ENCODE measurements at regions not wholly inside any gene's neighbourhood (a gene's known extent, or its start where the extent isn't known, plus 50 kb on each side); places are given as distances from the start of the nearest gene placed in this dataset.

- dilution Hi-C loops (cut with MboI; ENCODE audit: extremely low pct_ligation_motif_present, low sequenced_read_pairs) = no loop called here
- Histone ChIP-seq H3K36me3 (ENCODE audit: control insufficient read depth in 2 of 2, extremely low read depth in 1 of 2, insufficient read depth in 2 of 2, low read length in 2 of 2) (no peaks in the 10 kb centered on the region), H3K4me1 (ENCODE audit: control insufficient read depth, extremely low read depth, insufficient read depth, low read length) (no peaks in the 10 kb centered on the region), H3K9me1 (ENCODE audit: control insufficient read depth, extremely low read depth, insufficient read depth, low read length) (no peaks in the 10 kb centered on the region), H2AFZ (ENCODE audit: control insufficient read depth, low read length) (no peak overlapping the region), H3K27ac (ENCODE audit: control insufficient read depth, insufficient read depth, low read length) (no peak overlapping the region), H3K27me3 (ENCODE audit: control insufficient read depth, extremely low read depth, insufficient read depth, low read length) (no peaks in the 10 kb centered on the region), H3K9me3 (ENCODE audit: control insufficient read depth, low read depth, low read length) (peaks cover 6% of the 10 kb centered on the region), H3K9ac (ENCODE audit: control insufficient read depth, extremely low read depth, insufficient read depth, low read length) (no peak overlapping the region), H3K4me3 (ENCODE audit: control insufficient read depth in 2 of 3, extremely low read depth in 1 of 3, insufficient read depth in 2 of 3, low read depth in 1 of 3, low read length in 3 of 3) (no peak overlapping the region), H3K4me2 (ENCODE audit: control insufficient read depth, extremely low read depth, insufficient read depth, low read depth, low read length) (no peak overlapping the region), H3K79me2 (ENCODE audit: control insufficient read depth, insufficient read depth, low read length) (no peaks in the 10 kb centered on the region), H4K20me1 (ENCODE audit: control insufficient read depth, extremely low read depth, insufficient read depth, low read length) (no peaks in the 10 kb centered on the region)
- no peak for DNase-seq (ENCODE audit: low read depth, low spot score)
- TF ChIP-seq, protein P1, sequence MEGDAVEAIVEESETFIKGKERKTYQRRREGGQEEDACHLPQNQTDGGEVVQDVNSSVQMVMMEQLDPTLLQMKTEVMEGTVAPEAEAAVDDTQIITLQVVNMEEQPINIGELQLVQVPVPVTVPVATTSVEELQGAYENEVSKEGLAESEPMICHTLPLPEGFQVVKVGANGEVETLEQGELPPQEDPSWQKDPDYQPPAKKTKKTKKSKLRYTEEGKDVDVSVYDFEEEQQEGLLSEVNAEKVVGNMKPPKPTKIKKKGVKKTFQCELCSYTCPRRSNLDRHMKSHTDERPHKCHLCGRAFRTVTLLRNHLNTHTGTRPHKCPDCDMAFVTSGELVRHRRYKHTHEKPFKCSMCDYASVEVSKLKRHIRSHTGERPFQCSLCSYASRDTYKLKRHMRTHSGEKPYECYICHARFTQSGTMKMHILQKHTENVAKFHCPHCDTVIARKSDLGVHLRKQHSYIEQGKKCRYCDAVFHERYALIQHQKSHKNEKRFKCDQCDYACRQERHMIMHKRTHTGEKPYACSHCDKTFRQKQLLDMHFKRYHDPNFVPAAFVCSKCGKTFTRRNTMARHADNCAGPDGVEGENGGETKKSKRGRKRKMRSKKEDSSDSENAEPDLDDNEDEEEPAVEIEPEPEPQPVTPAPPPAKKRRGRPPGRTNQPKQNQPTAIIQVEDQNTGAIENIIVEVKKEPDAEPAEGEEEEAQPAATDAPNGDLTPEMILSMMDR (optimal IDR thresholded peaks at IDR 0.05 in 1 of 3, IDR thresholded peaks at IDR 0.05 in 1 of 3, conservative IDR thresholded peaks at IDR 0.05 in 1 of 3; ENCODE audit: extremely low read depth in 1 of 3, insufficient read depth in 2 of 3, low read length in 3 of 3) = no peak
- no peak for TF ChIP-seq EZH2 (IDR thresholded peaks at IDR 0.05; ENCODE audit: low read length)
- FAIRE-seq = no peak
Measured at GRCh38 chr21:23812485-23812884, 1794.8 kb downstream of the MRPL39 start.

DNA sequence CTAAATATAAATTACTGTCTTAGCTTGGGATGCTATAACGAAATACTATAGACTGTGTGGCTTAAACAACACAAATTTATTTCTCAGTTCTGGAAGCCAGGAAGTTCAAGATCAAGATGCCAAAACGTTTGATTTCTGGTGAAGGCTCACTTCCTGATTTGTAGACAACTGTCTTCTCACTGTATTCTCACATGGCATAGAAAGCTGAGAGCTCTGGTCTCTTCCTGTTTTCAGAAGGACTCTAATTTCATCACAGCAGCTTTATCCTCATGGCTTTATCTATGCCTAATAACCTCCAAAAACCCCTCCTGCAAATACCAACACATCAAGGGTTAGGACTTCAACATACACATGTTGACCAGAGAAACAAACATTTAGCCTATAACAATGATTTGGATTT lies 1795.5 kb downstream of the MRPL39 start:
- Histone ChIP-seq H2AFZ (ENCODE audit: control insufficient read depth, low read length) (no peak overlapping the region), H4K20me1 (ENCODE audit: control insufficient read depth, extremely low read depth, insufficient read depth, low read length) (no peaks in the 10 kb centered on the region), H3K27ac (ENCODE audit: control insufficient read depth, insufficient read depth, low read length) (no peak overlapping the region), H3K4me1 (ENCODE audit: control insufficient read depth, extremely low read depth, insufficient read depth, low read length) (no peaks in the 10 kb centered on the region), H3K79me2 (ENCODE audit: control insufficient read depth, insufficient read depth, low read length) (no peaks in the 10 kb centered on the region), H3K9me3 (ENCODE audit: control insufficient read depth, low read depth, low read length) (peaks cover 6% of the 10 kb centered on the region), H3K9me1 (ENCODE audit: control insufficient read depth, extremely low read depth, insufficient read depth, low read length) (no peaks in the 10 kb centered on the region), H3K4me3 (ENCODE audit: control insufficient read depth in 2 of 3, extremely low read depth in 1 of 3, insufficient read depth in 2 of 3, low read depth in 1 of 3, low read length in 3 of 3) (no peak overlapping the region), H3K4me2 (ENCODE audit: control insufficient read depth, extremely low read depth, insufficient read depth, low read depth, low read length) (no peak overlapping the region), H3K27me3 (ENCODE audit: control insufficient read depth, extremely low read depth, insufficient read depth, low read length) (no peaks in the 10 kb centered on the region), H3K36me3 (ENCODE audit: control insufficient read depth in 2 of 2, extremely low read depth in 1 of 2, insufficient read depth in 2 of 2, low read length in 2 of 2) (no peaks in the 10 kb centered on the region), H3K9ac (ENCODE audit: control insufficient read depth, extremely low read depth, insufficient read depth, low read length) (no peak overlapping the region)
- DNase-seq (ENCODE audit: low read depth, low spot score) (no peak), FAIRE-seq (no peak)
- TF ChIP-seq, protein P1 (optimal IDR thresholded peaks at IDR 0.05 in 1 of 3, IDR thresholded peaks at IDR 0.05 in 1 of 3, conservative IDR thresholded peaks at IDR 0.05 in 1 of 3; ENCODE audit: extremely low read depth in 1 of 3, insufficient read depth in 2 of 3, low read length in 3 of 3) = no peak
- TF ChIP-seq EZH2 (IDR thresholded peaks at IDR 0.05; ENCODE audit: low read length) = no peak
- dilution Hi-C loops (cut with MboI; ENCODE audit: extremely low pct_ligation_motif_present, low sequenced_read_pairs) = no loop called here

Data from keratinocyte (primary cell).